ENCODE measurements at regions not wholly inside any gene's neighbourhood (a gene's known extent, or its start where the extent isn't known, plus 50 kb on each side); places are given as distances from the start of the nearest gene placed in this dataset.

GRCh38 chr4:116959045-116959444 is 126.3 kb downstream of the TRAM1L1 start:
- TF ChIP-seq POLR2A (IDR thresholded peaks at IDR 0.05; ENCODE audit: low read depth), result no peak
- no peak for TF ChIP-seq CTCF (IDR thresholded peaks at IDR 0.05)
- TF ChIP-seq EP300 (IDR thresholded peaks at IDR 0.05), result no peak

All from esophagus muscularis mucosa (tissue), 4 donors.